Mesenchymal stem cell (in vitro differentiated cells and primary cell): ENCODE measurements at regions not wholly inside any gene's neighbourhood (a gene's known extent, or its start where the extent isn't known, plus 50 kb on each side); places are given as distances from the start of the nearest gene placed in this dataset.
A peak's percentile ranks its signal among the peaks of the same experiment; 100 is the strongest.

ENCODE experiments used
- DNase-seq: peaks from one replicate; pipeline ENCODE4 v3.0.0-alpha.2; 2013
- H2AFZ ChIP-seq: one replicate; pipeline ENCODE4 v1.6.1; 2013; ENCODE audit warnings: low read depth, mild to moderate bottlenecking, control low read depth, inconsistent platforms, low read length, moderate library complexity
- H2AK5ac ChIP-seq: 2 replicates; pipeline ENCODE4 v1.6.1; 2013; ENCODE audit warnings: low read length, moderate library complexity, mild to moderate bottlenecking, inconsistent platforms; ENCODE audit not compliant: severe bottlenecking
- H2BK120ac ChIP-seq: one replicate; pipeline ENCODE4 v1.6.1; 2013; ENCODE audit warnings: low read depth, mild to moderate bottlenecking, inconsistent platforms, low read length, moderate library complexity
- H2BK12ac ChIP-seq, 2 experiments: one replicate each; pipeline ENCODE4 v1.6.1; 2013; ENCODE audit warnings: inconsistent platforms in 2 of 2, low read length in 2 of 2, mild to moderate bottlenecking in 2 of 2, moderate library complexity in 2 of 2, control low read depth in 1 of 2
- H2BK15ac ChIP-seq: one replicate; pipeline ENCODE4 v1.6.1; 2013; ENCODE audit warnings: mild to moderate bottlenecking, low read depth, inconsistent platforms; ENCODE audit not compliant: poor library complexity, severe bottlenecking
- H2BK5ac ChIP-seq: 2 replicates; pipeline ENCODE4 v1.6.1; 2013; ENCODE audit warnings: low read depth, mild to moderate bottlenecking, low read length, control low read depth, inconsistent platforms; ENCODE audit not compliant: poor library complexity, severe bottlenecking
- H3K14ac ChIP-seq, 2 experiments: one replicate each; pipeline ENCODE4 v1.6.1; 2013; ENCODE audit warnings: inconsistent platforms in 2 of 2, low read length in 2 of 2, control low read depth in 1 of 2, mild to moderate bottlenecking in 1 of 2, moderate library complexity in 1 of 2
- H3K18ac ChIP-seq, 2 experiments: one replicate each; pipeline ENCODE4 v1.6.1; 2013; ENCODE audit warnings: inconsistent platforms in 2 of 2, low read length in 2 of 2, control low read depth in 1 of 2, low read depth in 1 of 2, mild to moderate bottlenecking in 1 of 2
- H3K23ac ChIP-seq, 2 experiments: one replicate each; pipeline ENCODE4 v1.6.1; 2013; ENCODE audit warnings: inconsistent platforms in 2 of 2, low read length in 2 of 2, mild to moderate bottlenecking in 2 of 2, moderate library complexity in 2 of 2, control low read depth in 1 of 2
- H3K27ac ChIP-seq: 2 replicates; pipeline ENCODE4 v1.5.1; 2013; ENCODE audit warnings: mild to moderate bottlenecking, moderate library complexity, low read length, control low read depth, inconsistent platforms; ENCODE audit not compliant: poor library complexity, severe bottlenecking
- H3K27me3 ChIP-seq, 2 experiments: 2 replicates each; pipeline versions ENCODE4 v1.6.1 to v1.7.0; 2013; ENCODE audit warnings: low read length in 2 of 2, mild to moderate bottlenecking in 2 of 2, moderate library complexity in 2 of 2, control low read depth in 1 of 2, inconsistent platforms in 1 of 2; ENCODE audit not compliant: control insufficient read depth in 1 of 2, insufficient read depth in 1 of 2
- H3K36me3 ChIP-seq, 2 experiments: 2 replicates each; pipeline versions ENCODE4 v1.6.1 to v1.7.0; 2013; ENCODE audit warnings: low read length in 2 of 2, control low read depth in 1 of 2, inconsistent platforms in 1 of 2, low read depth in 1 of 2, mild to moderate bottlenecking in 1 of 2; ENCODE audit not compliant: insufficient read depth in 2 of 2, control insufficient read depth in 1 of 2
- H3K4ac ChIP-seq, 2 experiments: one replicate each; pipeline ENCODE4 v1.6.1; 2013; ENCODE audit warnings: inconsistent platforms in 2 of 2, low read length in 2 of 2, mild to moderate bottlenecking in 2 of 2, moderate library complexity in 2 of 2, control low read depth in 1 of 2, low read depth in 1 of 2
- H3K4me1 ChIP-seq: 2 replicates; pipeline ENCODE4 v1.6.1; 2013; ENCODE audit warnings: low read depth, low read length, control low read depth; ENCODE audit not compliant: control insufficient read depth, insufficient read depth
- H3K4me2 ChIP-seq: 2 replicates; pipeline ENCODE4 v1.6.1; 2013; ENCODE audit warnings: low read length, mild to moderate bottlenecking, inconsistent platforms; ENCODE audit not compliant: poor library complexity, severe bottlenecking
- H3K4me3 ChIP-seq, 2 experiments: 2 replicates each; pipeline versions ENCODE4 v1.5.1 to v1.7.0; 2013; ENCODE audit warnings: low read length in 2 of 2, mild to moderate bottlenecking in 2 of 2, control low read depth in 1 of 2, low read depth in 1 of 2; ENCODE audit not compliant: insufficient read depth in 1 of 2
- H3K79me1 ChIP-seq: replicated peaks from 2 replicates; pipeline ENCODE4 v1.6.1; 2013; ENCODE audit warnings: mild to moderate bottlenecking, control low read depth, low read length, inconsistent platforms; ENCODE audit not compliant: poor library complexity, severe bottlenecking
- H3K9ac ChIP-seq: 2 replicates; pipeline ENCODE4 v1.7.0; 2013; ENCODE audit warnings: mild to moderate bottlenecking, low read length, moderate library complexity
- H3K9me3 ChIP-seq: 2 replicates; pipeline ENCODE4 v1.7.0; 2013; ENCODE audit warnings: mild to moderate bottlenecking, low read length; ENCODE audit not compliant: control insufficient read depth
- H4K8ac ChIP-seq: one replicate; pipeline ENCODE4 v1.6.1; 2013; ENCODE audit warnings: inconsistent platforms, mild to moderate bottlenecking, low read length, moderate library complexity
- H4K91ac ChIP-seq: one replicate; pipeline ENCODE4 v1.6.1; 2013; ENCODE audit warnings: mild to moderate bottlenecking, low read length, inconsistent platforms
- WGBS: methylation state at CpG from one replicate; pipeline ENCODE4 v1.1.7; 2013; ENCODE audit warnings: mixed read lengths; 5-methylcytosine and 5-hydroxymethylcytosine counted together

DNA sequence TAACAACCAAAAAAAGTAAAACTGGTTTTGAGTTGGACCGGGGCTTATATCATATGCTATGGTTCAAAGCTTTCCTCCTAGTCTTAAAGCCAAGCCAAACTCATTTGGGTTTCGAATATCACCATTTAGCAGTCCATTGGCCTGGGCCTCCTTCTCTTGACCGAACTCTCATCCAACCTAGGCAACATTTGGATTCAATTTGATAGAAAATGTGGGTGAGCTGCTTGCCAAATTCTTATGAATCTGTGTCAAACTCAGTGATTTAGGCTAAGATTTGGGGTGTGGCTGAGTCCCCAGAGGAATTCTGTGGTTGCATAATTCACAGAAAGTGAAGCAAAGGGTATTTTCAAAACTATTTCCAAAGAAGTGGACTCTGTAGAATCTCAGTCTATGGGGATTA is 83.7 kb downstream of the BLID start:
- H3K4me3 ChIP-seq = no peak overlapping the region
- peak overlapping the region; percentile 23 for H3K9ac ChIP-seq
- H3K14ac ChIP-seq = no peak overlapping the region
- WGBS = 100% methylated on average over 1 of the region's 3 CpGs
- no peak overlapping the region for H2AFZ ChIP-seq
- no peak overlapping the region for H4K91ac ChIP-seq
- H2BK120ac ChIP-seq = no peak overlapping the region
- H3K23ac ChIP-seq = no peak overlapping the region
- H3K18ac ChIP-seq = no peak overlapping the region
- no peak overlapping the region for H4K8ac ChIP-seq
- H3K4me1 ChIP-seq = no peaks in the 10 kb centered on the region
- no peaks in the 10 kb centered on the region for H3K79me1 ChIP-seq
- DNase-seq = no peak
- H3K9me3 ChIP-seq = no peaks in the 10 kb centered on the region
- H2BK5ac ChIP-seq = no peak overlapping the region
- no peak overlapping the region for H2BK12ac ChIP-seq
- H3K27ac ChIP-seq = no peak overlapping the region
- no peak overlapping the region for H2BK15ac ChIP-seq
- H3K4me2 ChIP-seq = no peak overlapping the region
- H2AK5ac ChIP-seq = no peak overlapping the region
- peaks cover 0 to 46% of the 10 kb centered on the region in 2 experiments for H3K36me3 ChIP-seq
- H3K4ac ChIP-seq = no peak overlapping the region
- no peaks in the 10 kb centered on the region for H3K27me3 ChIP-seq

DNA sequence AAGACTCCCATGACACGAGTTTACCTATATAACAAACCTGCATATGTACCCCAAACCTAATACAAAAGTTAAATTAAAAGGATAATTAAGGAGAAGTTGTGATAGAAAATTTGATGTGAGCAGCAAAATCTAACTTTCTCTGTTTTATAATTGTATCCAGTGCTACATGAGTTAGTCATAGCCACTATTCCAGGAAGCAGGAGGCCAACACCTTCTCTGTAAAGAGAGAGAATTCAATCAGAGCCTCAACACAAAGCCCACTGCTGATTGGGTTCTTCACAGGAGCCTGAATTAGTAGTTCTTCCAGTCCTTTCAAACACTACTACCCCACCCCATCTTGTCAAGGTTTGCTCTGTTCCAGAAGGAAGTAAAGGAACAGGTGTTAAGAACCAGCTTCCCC is 84.2 kb downstream of the BLID start:
- DNase-seq = no peak
- no CpG with 5 or more reads among the region's 1 CpG for WGBS

DNA sequence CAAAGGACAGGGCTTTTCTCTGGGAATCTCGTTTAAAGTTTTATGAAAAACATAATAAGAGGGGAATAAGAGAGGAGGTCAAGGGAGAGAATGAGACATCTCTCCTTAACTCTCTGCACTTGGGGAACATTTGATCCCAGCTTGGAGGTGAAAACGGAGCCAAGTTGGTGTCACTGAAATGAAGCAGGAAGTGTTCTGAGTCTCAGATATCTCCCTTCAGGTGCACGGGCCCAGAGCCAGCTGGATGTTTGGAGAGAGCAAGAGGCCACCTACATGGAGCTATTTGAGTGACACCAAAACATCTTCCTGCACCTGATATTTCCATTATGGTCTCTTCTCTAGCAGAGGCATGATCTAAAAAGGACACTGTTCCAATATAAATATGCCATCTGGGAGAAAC is 85.7 kb downstream of the BLID start:
- H4K91ac ChIP-seq = no peak overlapping the region
- H2BK120ac ChIP-seq = no peak overlapping the region
- H3K9ac ChIP-seq = no peak overlapping the region
- WGBS = 93% methylated on average over 3 of the region's 3 CpGs
- no peak overlapping the region for H2AK5ac ChIP-seq
- H3K14ac ChIP-seq = no peak overlapping the region
- no peaks in the 10 kb centered on the region for H3K27me3 ChIP-seq
- no peaks in the 10 kb centered on the region for H3K79me1 ChIP-seq
- H4K8ac ChIP-seq = no peak overlapping the region
- DNase-seq = no peak
- no peaks in the 10 kb centered on the region for H3K9me3 ChIP-seq
- no peak overlapping the region for H2BK15ac ChIP-seq
- H2AFZ ChIP-seq = no peak overlapping the region
- no peak overlapping the region for H3K23ac ChIP-seq
- H2BK12ac ChIP-seq = no peak overlapping the region
- H3K4me3 ChIP-seq = no peak overlapping the region
- H3K4me2 ChIP-seq = no peak overlapping the region
- H3K4ac ChIP-seq = no peak overlapping the region
- no peak overlapping the region for H3K18ac ChIP-seq
- H3K4me1 ChIP-seq = no peaks in the 10 kb centered on the region
- no peak overlapping the region for H2BK5ac ChIP-seq
- H3K27ac ChIP-seq = no peak overlapping the region
- peaks cover 0 to 57% of the 10 kb centered on the region in 2 experiments for H3K36me3 ChIP-seq

More for the DNA sequence above, 84.2 kb downstream of the BLID start:
- no peak overlapping the region for H3K18ac ChIP-seq
- H3K14ac ChIP-seq = no peak overlapping the region
- no peak overlapping the region for H2BK5ac ChIP-seq
- no peak overlapping the region for H3K4ac ChIP-seq
- H2AK5ac ChIP-seq = no peak overlapping the region
- H3K4me3 ChIP-seq = no peak overlapping the region
- H2BK12ac ChIP-seq = no peak overlapping the region
- peaks cover 0 to 51% of the 10 kb centered on the region in 2 experiments for H3K36me3 ChIP-seq
- H3K23ac ChIP-seq = no peak overlapping the region
- H2BK15ac ChIP-seq = no peak overlapping the region
- H3K4me1 ChIP-seq = no peaks in the 10 kb centered on the region
- no peaks in the 10 kb centered on the region for H3K9me3 ChIP-seq
- no peak overlapping the region for H4K91ac ChIP-seq
- H4K8ac ChIP-seq = no peak overlapping the region
- no peak overlapping the region for H2AFZ ChIP-seq
- no peak overlapping the region for H2BK120ac ChIP-seq
- H3K27ac ChIP-seq = no peak overlapping the region
- H3K27me3 ChIP-seq = no peaks in the 10 kb centered on the region
- peak overlapping the region; percentile 23 for H3K9ac ChIP-seq
- no peaks in the 10 kb centered on the region for H3K79me1 ChIP-seq
- H3K4me2 ChIP-seq = no peak overlapping the region

DNA sequence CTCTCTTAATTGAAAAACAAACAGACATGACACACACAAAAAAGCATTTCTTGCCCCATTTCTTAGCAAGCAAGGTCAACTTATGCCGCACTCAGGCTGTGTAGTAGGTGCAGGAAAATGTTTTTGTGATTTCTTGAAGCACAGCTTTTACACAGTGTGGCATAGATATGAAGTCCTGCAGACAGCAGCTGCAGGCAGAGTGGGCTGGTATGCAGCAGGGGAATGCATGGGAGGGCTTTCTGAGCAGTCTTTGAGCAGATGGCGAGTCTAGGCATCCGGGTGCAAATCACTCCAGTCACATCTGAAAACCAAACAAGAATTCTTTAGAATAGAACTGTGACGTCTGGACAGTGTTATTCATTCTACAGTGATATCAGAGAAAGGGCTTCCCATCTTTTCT is 87.5 kb downstream of the BLID start:
- H3K4me2 ChIP-seq = no peak overlapping the region
- no peak overlapping the region for H4K91ac ChIP-seq
- H2BK12ac ChIP-seq = no peak overlapping the region
- no peak overlapping the region for H2BK120ac ChIP-seq
- H3K9me3 ChIP-seq = no peaks in the 10 kb centered on the region
- no peak overlapping the region for H2AFZ ChIP-seq
- H3K9ac ChIP-seq = no peak overlapping the region
- no peak overlapping the region for H3K27ac ChIP-seq
- no peak for DNase-seq
- peaks cover 0 to 57% of the 10 kb centered on the region in 2 experiments for H3K36me3 ChIP-seq
- no peak overlapping the region for H3K4me3 ChIP-seq
- WGBS = 78% methylated on average over 3 of the region's 4 CpGs
- H2BK15ac ChIP-seq = no peak overlapping the region
- no peaks in the 10 kb centered on the region for H3K27me3 ChIP-seq
- no peak overlapping the region for H3K14ac ChIP-seq
- H3K23ac ChIP-seq = no peak overlapping the region
- no peak overlapping the region for H3K18ac ChIP-seq
- no peaks in the 10 kb centered on the region for H3K4me1 ChIP-seq
- H3K4ac ChIP-seq = no peak overlapping the region
- H4K8ac ChIP-seq = no peak overlapping the region
- H2AK5ac ChIP-seq = no peak overlapping the region
- no peaks in the 10 kb centered on the region for H3K79me1 ChIP-seq
- H2BK5ac ChIP-seq = no peak overlapping the region
